Chondrocyte (in vitro differentiated cells): ENCODE measurements at regions not wholly inside any gene's neighbourhood (a gene's known extent, or its start where the extent isn't known, plus 50 kb on each side); places are given as distances from the start of the nearest gene placed in this dataset.

Experiments
- DNase-seq: peaks from one replicate; pipeline ENCODE4 v3.0.0; 2021; ENCODE audit warnings: mixed read lengths, low spot score
- H3K27ac Mint-ChIP-seq: one replicate; pipeline ENCODE4 v1.8.0; 2021; ENCODE audit warnings: mild to moderate bottlenecking, moderate library complexity, mixed read lengths; ENCODE audit not compliant: unreplicated experiment
- H3K27me3 Mint-ChIP-seq: 2 replicates; pipeline ENCODE4 v1.8.0; 2021; ENCODE audit warnings: low read depth, mixed read lengths
- H3K36me3 Mint-ChIP-seq: 2 replicates; pipeline ENCODE4 v1.8.0; 2021; ENCODE audit warnings: low read depth, mixed read lengths
- H3K4me1 Mint-ChIP-seq: 2 replicates; pipeline ENCODE4 v1.8.0; 2021; ENCODE audit warnings: low read depth, mild to moderate bottlenecking, mixed read lengths
- H3K4me3 Mint-ChIP-seq: one replicate; pipeline ENCODE4 v1.8.0; 2021; ENCODE audit warnings: mild to moderate bottlenecking, moderate library complexity, mixed read lengths; ENCODE audit not compliant: unreplicated experiment
- H3K9me3 Mint-ChIP-seq: 2 replicates; pipeline ENCODE4 v1.8.0; 2021; ENCODE audit warnings: low read depth, mixed read lengths
- CTCF ChIP-seq: fragments of 200-600 bp; sonication (generic); IDR thresholded peaks from 2 replicates; pipeline ENCODE4 v1.5.0; 2021; ENCODE audit warnings: antibody characterized with exemption, mild to moderate bottlenecking, moderate library complexity

- Mint-ChIP-seq H3K9me3 (peaks cover 12% of the 10 kb centered on the region), H3K27ac (no peak overlapping the region), H3K4me1 (no peaks in the 10 kb centered on the region), H3K27me3 (peaks cover 15% of the 10 kb centered on the region), H3K36me3 (no peaks in the 10 kb centered on the region), H3K4me3 (no peak overlapping the region)
- no peak for TF ChIP-seq CTCF
- no peak for DNase-seq
Measured at GRCh38 chrX:39331082-39331704, 529.9 kb downstream of the MID1IP1 start.

GRCh38 chrX:39333451-39333850 is 532.2 kb downstream of the MID1IP1 start:
- no peak for TF ChIP-seq CTCF
- H3K9me3 Mint-ChIP-seq = peaks cover 7% of the 10 kb centered on the region

GRCh38 chrX:39335513-39336235 is 534.4 kb downstream of the MID1IP1 start:
- H3K4me3 Mint-ChIP-seq = no peak overlapping the region
- TF ChIP-seq CTCF = no peak
- peaks cover 2% of the 10 kb centered on the region for H3K27me3 Mint-ChIP-seq
- DNase-seq = no peak
- H3K9me3 Mint-ChIP-seq = peaks cover 11% of the 10 kb centered on the region
- H3K36me3 Mint-ChIP-seq = peaks cover 2% of the 10 kb centered on the region
- H3K27ac Mint-ChIP-seq = no peak overlapping the region
- H3K4me1 Mint-ChIP-seq = peaks cover 11% of the 10 kb centered on the region

More at GRCh38 chrX:39333451-39333850, 532.2 kb downstream of the MID1IP1 start:
- Mint-ChIP-seq H3K4me1 (peaks cover 11% of the 10 kb centered on the region), H3K36me3 (no peaks in the 10 kb centered on the region), H3K4me3 (no peak overlapping the region), H3K27me3 (peaks cover 13% of the 10 kb centered on the region), H3K27ac (no peak overlapping the region)
- no peak for DNase-seq

GRCh38 chrX:39336671-39337311 is 535.5 kb downstream of the MID1IP1 start:
- H3K9me3 Mint-ChIP-seq = peaks cover 16% of the 10 kb centered on the region
- TF ChIP-seq CTCF = no peak
- H3K4me3 Mint-ChIP-seq = no peak overlapping the region
- peaks cover 2% of the 10 kb centered on the region for H3K36me3 Mint-ChIP-seq
- no peak overlapping the region for H3K27ac Mint-ChIP-seq
- H3K4me1 Mint-ChIP-seq = peaks cover 11% of the 10 kb centered on the region
- DNase-seq = no peak
- peaks cover 3% of the 10 kb centered on the region for H3K27me3 Mint-ChIP-seq

- H3K9me3 Mint-ChIP-seq = peaks cover 13% of the 10 kb centered on the region
- peaks cover 11% of the 10 kb centered on the region for H3K4me1 Mint-ChIP-seq
- no peak overlapping the region for H3K27ac Mint-ChIP-seq
- peaks cover 2% of the 10 kb centered on the region for H3K36me3 Mint-ChIP-seq
- no peak for DNase-seq
- peaks cover 1% of the 10 kb centered on the region for H3K27me3 Mint-ChIP-seq
- H3K4me3 Mint-ChIP-seq = no peak overlapping the region
- no peak for TF ChIP-seq CTCF
Measured at GRCh38 chrX:39337451-39337850, 536.2 kb downstream of the MID1IP1 start.
